NCI-H2107 treated with DMSO at 0.1 percent for 48 hours (cell line): ENCODE measurements at regions not wholly inside any gene's neighbourhood (a gene's known extent, or its start where the extent isn't known, plus 50 kb on each side); places are given as distances from the start of the nearest gene placed in this dataset.
A peak's percentile ranks its signal among the peaks of the same experiment; 100 is the strongest.

Source experiments
- DNase-seq: peaks from one replicate; lab custom pipeline; 2025; ENCODE audit not compliant: unreplicated experiment; lab: John Stamatoyannopoulos, UW

GRCh38 chr9:108473209-108474112, 382.3 kb downstream of the ACTL7B start:
- no peak for DNase-seq

GRCh38 chr9:108469654-108470053, 386.1 kb downstream of the ACTL7B start:
- DNase-seq: no peak

DNA sequence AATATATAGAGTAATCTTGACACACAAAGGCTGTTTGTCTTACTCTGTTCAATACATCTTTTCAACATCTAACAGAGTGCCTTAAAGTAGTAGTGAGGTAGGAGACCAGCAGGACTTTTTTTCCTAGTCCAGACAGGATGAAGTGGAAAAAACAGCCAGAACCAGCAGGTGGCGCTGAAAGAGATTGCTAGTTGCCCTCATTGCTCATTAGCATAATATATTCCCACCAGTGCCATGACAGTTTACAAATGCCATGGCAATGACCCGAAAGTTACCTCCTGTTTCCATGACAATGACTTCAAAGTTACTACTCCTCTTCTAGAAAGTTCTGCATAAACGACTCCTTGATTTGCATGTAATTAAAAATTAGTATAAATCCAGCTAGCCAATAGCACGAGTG, 387.4 kb downstream of the ACTL7B start:
- DNase-seq: no peak

DNA sequence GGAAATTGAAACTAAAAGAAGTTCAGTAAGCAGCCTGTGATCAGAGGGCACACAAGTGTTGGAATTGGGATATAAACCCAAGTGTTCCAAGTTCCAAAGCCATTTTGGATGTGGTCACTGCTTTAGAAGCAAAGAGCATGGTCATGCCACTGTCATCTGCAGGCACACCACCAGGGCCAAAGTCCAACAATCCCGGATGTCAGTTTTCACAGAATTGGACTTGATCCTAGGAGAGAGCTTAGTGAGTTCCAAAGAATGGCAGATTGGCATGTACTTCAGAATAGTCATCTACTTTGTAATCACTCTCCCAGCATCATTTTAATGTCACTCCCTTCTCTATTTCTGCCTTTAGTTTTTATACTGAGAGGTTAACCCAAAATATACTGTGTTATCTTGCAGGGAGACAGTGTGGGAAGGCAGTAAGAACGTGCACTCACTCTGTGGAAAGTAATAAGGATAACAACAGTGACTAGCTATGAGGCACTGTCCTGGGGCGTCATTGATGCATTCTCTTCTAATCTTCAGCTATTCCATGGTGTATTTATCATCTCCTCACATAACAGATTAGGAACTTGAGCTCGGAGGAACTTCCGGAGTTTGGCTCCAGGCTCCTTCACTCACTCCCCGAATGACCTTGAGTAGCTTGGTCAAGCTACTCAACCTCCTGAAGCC, 388.0 kb downstream of the ACTL7B start:
- DNase-seq: no peak

DNA sequence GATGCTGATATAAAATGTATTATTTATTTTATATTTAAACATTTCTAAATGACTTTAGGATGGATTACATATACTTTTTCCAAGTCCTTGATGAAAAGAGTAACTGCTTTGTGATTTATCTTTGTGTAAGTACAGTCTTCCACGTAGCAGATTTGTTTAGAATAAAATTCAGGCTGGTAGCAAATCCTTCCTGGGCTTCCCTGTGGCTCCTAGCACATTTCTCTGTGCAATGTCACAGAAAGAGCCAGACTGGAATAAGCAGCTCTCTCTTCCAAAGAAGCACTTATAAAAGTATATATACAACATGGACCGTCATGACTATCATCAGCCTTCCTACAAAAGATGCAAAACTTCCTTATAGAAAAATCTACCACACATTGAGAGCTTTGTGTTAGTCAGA, 388.6 kb downstream of the ACTL7B start:
- no peak for DNase-seq

DNA sequence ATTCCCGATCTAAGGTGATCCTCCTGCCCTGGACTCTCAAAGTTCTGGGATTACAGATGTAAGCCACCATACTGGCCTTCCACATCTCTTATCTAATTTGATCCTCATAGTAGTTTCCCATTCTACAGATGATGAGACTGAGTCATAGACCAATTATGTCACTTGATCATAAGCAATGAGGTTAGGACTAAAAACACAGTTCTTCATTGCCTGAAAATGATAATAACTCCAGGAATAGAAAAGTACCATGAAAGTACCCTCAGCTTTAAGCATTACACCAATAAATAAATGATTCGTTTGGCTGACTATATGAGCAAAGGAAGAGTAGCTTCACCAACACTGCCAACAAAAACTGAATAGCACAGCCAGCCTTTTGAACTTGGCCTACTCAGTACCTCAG, 389.5 kb downstream of the ACTL7B start:
- DNase-seq: no peak

DNA sequence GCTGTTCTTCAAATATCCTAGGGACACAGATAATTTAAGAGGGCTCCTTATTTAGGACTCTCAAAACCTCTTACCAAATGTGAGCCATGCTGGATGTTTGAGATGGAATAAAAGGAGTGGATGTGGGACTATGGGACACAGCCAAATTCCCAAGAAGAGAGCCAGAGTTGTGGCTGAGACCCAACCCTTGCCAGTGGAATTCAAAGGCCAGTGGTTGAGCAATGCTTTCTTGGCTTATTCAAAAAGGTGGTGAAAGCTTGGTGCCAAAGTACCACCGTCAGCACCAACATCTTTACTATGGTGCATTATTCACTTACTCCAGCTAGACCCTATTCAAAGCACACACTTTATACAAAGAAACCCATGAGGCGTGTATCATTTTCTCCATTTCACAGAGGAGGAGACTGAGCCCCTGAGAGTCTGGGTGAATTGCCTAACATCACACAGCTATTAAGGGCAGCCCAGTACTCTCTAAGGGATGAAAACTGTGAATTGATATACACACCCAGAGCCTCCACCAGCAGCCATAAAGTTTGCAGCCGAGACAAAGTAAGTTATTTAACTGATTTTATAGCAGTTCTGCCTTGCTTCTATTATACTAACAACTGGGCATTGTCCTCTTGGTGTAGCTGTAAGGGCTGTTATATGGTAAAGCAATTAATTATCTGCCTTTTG, 391.7 kb downstream of the ACTL7B start:
- no peak for DNase-seq

GRCh38 chr9:108456903-108457302, 398.9 kb downstream of the ACTL7B start:
- DNase-seq: no peak

DNA sequence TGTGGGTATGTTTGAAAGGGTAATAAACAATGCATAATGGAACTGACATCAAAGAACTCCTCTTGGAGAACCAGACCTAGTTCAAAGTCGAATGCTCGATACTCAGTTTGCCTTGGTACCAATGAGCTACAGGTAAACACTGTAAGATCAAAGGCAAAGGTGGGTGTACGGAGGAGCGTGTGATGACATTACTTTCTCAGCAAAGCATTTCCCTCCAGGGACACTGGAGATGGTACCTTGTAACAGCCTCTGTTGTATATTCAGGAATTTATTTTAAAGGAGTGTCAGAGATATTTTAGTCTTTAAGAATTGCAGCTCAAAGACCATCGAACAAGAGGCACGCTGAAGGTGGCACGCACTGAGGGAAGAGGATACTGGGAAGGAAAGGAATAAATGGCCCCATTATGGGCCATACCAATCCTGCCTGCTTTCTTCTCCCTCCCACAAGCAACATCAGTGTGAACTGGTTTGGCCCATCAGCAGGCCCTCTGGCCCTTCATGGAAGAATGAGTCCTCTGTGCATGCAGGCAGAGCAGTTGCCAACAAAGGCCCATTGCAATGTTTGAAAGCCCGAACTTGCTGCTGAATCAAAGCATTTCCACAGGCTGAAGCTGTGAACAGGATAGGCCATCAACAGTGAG, 410.2 kb downstream of the ACTL7B start:
- DNase-seq: no peak

GRCh38 chr9:108444400-108445358, 411.1 kb downstream of the ACTL7B start:
- peak; percentile 13 for DNase-seq

- no peak for DNase-seq
Measured at GRCh38 chr9:108443741-108444140, 412.0 kb downstream of the ACTL7B start.

DNA sequence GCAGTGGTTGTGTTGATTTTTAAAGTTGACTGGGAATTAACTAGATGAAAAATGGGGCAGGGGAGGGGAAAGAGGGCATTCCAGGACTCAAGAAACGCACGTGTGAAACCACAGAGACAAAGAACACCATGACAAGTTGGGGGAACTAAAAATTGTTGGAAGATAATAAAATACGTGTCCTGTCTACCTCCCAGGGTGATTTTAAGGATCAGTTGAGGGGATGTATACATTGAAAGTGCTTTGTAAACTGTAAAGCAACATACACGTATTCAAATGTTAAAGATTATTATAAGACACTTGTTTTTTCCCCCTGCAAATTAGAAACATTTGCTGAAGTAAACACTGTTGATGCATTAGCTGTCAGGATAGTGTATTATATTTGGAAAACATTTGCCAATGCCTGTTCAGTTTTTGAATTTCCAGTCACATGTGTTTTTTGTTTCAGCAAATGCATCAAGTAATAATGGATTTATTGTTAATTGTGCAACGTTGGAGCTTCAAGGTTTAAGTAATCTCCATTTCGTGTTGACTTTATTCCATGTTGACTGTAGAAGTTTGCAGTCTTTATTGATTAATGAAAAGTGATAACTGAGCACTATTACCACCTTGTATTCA, 412.7 kb downstream of the ACTL7B start:
- DNase-seq: no peak

GRCh38 chr9:108442627-108443018, 413.2 kb downstream of the ACTL7B start:
- no peak for DNase-seq

GRCh38 chr9:108441726-108442125, 414.1 kb downstream of the ACTL7B start:
- no peak for DNase-seq

GRCh38 chr9:108441251-108441650, 414.5 kb downstream of the ACTL7B start:
- DNase-seq: no peak

DNA sequence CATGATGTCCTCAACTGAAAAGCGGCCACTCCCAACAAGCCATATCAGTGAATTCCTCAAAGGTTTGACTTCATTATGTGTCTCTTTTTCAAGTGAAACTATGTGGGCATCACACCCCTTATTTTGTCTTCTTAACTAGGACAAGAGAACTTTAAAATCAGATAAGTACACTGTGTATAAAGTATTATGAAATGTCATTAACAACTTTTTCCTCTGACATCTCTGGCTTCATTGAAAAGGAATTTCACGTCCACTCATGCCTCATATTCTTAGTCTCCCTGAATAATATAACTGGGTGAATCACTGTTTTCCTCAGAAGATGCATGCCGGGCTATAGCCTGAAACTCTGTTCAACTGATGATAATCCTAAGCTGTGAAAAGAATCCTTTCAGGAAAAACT, 415.8 kb downstream of the ACTL7B start:
- no peak for DNase-seq

GRCh38 chr9:108437656-108438055, 418.1 kb downstream of the ACTL7B start:
- no peak for DNase-seq

DNA sequence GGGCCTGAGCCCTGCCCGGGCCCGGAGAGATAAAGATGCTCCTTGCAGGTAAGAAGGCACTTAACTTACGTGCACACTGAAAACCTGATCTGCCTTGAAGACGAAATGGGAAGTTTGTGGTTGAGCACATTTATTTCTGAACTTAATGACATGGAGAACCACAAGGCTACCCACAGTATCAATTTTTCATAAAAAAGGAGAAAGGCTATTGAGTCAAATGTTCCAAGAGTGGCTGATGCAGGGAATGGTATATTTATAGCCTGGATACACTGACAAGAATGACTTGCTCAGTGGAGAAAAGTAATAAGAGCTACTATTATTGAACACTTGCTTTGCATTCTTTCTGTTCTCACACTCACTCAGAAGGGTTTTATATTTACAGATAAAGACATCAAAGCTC, 419.3 kb downstream of the ACTL7B start:
- no peak for DNase-seq

DNA sequence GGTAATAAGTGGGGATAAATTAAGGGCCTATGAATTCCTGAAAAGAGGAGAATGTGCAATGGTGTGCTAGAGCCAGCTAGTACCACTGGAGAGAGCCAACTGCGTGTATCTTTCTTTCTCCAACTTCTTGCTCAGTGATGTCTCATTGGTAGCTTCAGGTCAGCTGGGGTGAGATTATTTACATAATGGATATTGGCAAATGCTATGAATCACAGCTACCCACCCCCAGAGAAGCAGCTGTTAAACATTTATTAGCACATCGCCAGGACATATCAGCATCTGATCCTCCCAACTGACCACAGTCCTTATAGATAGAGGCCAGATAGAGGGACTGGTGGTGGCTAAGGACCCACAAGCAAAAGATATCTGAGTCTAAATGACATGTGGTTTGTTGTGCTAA, 421.3 kb downstream of the ACTL7B start:
- no peak for DNase-seq

DNA sequence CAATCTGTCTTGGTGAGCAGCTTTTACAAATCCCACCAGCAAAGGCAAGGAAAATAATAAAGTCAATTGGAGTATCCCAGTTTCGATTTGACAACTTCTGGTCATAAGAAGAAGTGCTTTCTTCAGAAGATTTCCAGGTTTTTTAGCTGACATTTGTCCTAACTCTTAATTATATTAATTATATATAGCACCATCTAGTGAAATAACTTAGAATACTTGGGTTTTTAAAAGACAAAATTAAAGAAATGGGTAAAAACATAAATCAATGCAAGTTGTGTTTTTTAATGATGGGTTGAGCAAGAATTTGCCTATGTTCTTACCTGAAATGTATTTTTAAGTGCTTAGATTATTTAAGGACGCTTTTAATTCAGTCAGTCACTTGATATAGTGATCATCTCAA, 421.8 kb downstream of the ACTL7B start:
- no peak for DNase-seq
